ENCODE measurements at regions not wholly inside any gene's neighbourhood (a gene's known extent, or its start where the extent isn't known, plus 50 kb on each side); places are given as distances from the start of the nearest gene placed in this dataset.
"Not testable (repeated sequence)": the region's sequence is repeated elsewhere in the genome, so short reads cannot be mapped to it uniquely, and the experiment has no call there.

- H3K4me1 ChIP-seq; POLR2A ChIA-PET; FAIRE-seq; CTCF ChIA-PET; H3K9me3 ChIP-seq; DNase-seq (ENCODE audit: low read depth in 1 of 2, low spot score in 1 of 2); ATAC-seq; H3K27ac ChIP-seq; H3K4me3 ChIP-seq; H3K4me2 ChIP-seq: not testable (repeated sequence)
- WGBS (ENCODE audit: missing lambda C conversion rate): no CpG with 5 or more reads among the region's 4 CpGs
Measured at GRCh38 chr1:146292424-146292823, 63.6 kb upstream of the NOTCH2NLA start.

GRCh38 chr1:146287881-146288280 lies 59.1 kb upstream of the NOTCH2NLA start:
- FAIRE-seq; H3K4me1 ChIP-seq; DNase-seq (ENCODE audit: low read depth in 1 of 2, low spot score in 1 of 2); H3K27ac ChIP-seq; CTCF ChIA-PET; ATAC-seq; H3K4me2 ChIP-seq; POLR2A ChIA-PET; H3K4me3 ChIP-seq; H3K9me3 ChIP-seq: not testable (repeated sequence)
- WGBS (ENCODE audit: missing lambda C conversion rate): no CpG with 5 or more reads among the region's 6 CpGs

- H3K4me1 ChIP-seq; DNase-seq (ENCODE audit: low read depth in 1 of 2, low spot score in 1 of 2); POLR2A ChIA-PET; ATAC-seq; H3K9me3 ChIP-seq; CTCF ChIA-PET; H3K4me2 ChIP-seq; H3K27ac ChIP-seq; FAIRE-seq; H3K4me3 ChIP-seq: not testable (repeated sequence)
- WGBS (ENCODE audit: missing lambda C conversion rate): no CpG with 5 or more reads among the region's 1 CpG
Measured at GRCh38 chr1:146284760-146285159, 55.9 kb upstream of the NOTCH2NLA start.

GRCh38 chr1:146283527-146283880 lies 54.7 kb upstream of the NOTCH2NLA start:
- H3K4me2 ChIP-seq; H3K4me1 ChIP-seq; FAIRE-seq; ATAC-seq; H3K27ac ChIP-seq; CTCF ChIA-PET; POLR2A ChIA-PET; H3K4me3 ChIP-seq; H3K9me3 ChIP-seq; DNase-seq (ENCODE audit: low read depth in 1 of 2, low spot score in 1 of 2): not testable (repeated sequence)
- no CpG with 5 or more reads among the region's 3 CpGs for WGBS (ENCODE audit: missing lambda C conversion rate)

GRCh38 chr1:146282807-146283526 lies 54.1 kb upstream of the NOTCH2NLA start:
- ATAC-seq; H3K4me1 ChIP-seq; CTCF ChIA-PET; FAIRE-seq; H3K27ac ChIP-seq; H3K4me3 ChIP-seq; H3K4me2 ChIP-seq; H3K9me3 ChIP-seq; POLR2A ChIA-PET; DNase-seq (ENCODE audit: low read depth in 1 of 2, low spot score in 1 of 2): not testable (repeated sequence)
- no CpG with 5 or more reads among the region's 5 CpGs for WGBS (ENCODE audit: missing lambda C conversion rate)

GRCh38 chr1:146281522-146281921 lies 52.7 kb upstream of the NOTCH2NLA start:
- POLR2A ChIA-PET; CTCF ChIA-PET; H3K4me1 ChIP-seq; ATAC-seq; H3K4me3 ChIP-seq; H3K27ac ChIP-seq; DNase-seq (ENCODE audit: low read depth in 1 of 2, low spot score in 1 of 2); H3K4me2 ChIP-seq; FAIRE-seq; H3K9me3 ChIP-seq: not testable (repeated sequence)
- no CpG with 5 or more reads among the region's 4 CpGs for WGBS (ENCODE audit: missing lambda C conversion rate)

- ATAC-seq; H3K4me2 ChIP-seq; FAIRE-seq; H3K4me3 ChIP-seq; H3K27ac ChIP-seq; H3K4me1 ChIP-seq; CTCF ChIA-PET; DNase-seq (ENCODE audit: low read depth in 1 of 2, low spot score in 1 of 2); POLR2A ChIA-PET; H3K9me3 ChIP-seq: not testable (repeated sequence)
- WGBS (ENCODE audit: missing lambda C conversion rate): no CpG with 5 or more reads among the region's 2 CpGs
Measured at GRCh38 chr1:146278758-146279157, 49.9 kb upstream of the NOTCH2NLA start.

Small RNA genes lying in the stretch of these regions (small RNA-seq; reads per million reads assigned to genes)
- gene RF00003 (0.95 to 763 (median 56.2) reads per million in 6 experiments), gene RF00619 (0 to 1.0 (median 0) reads per million in 6 experiments), gene RNA5SP536 (0 reads per million in 6 experiments), gene RNU6-1071P (0 reads per million in 6 experiments)

Measured in A549 (cell line).